Peyer's patch (tissue), 4 donors: ENCODE measurements at regions not wholly inside any gene's neighbourhood (a gene's known extent, or its start where the extent isn't known, plus 50 kb on each side); places are given as distances from the start of the nearest gene placed in this dataset.
"Not testable (repeated sequence)": the region's sequence is repeated elsewhere in the genome, so short reads cannot be mapped to it uniquely, and the experiment has no call there.

ENCODE experiments used
- POLR2A ChIP-seq, 2 donors: fragments of 450-650 bp; IDR thresholded peaks; one replicate each; pipeline ENCODE4 v1.5.1; 2017; ENCODE audit warnings: antibody characterized with exemption in 2 of 2, mild to moderate bottlenecking in 2 of 2, moderate library complexity in 2 of 2
- TF ChIP-seq, protein P1 (sequence below), 6 experiments: fragments of 450-650 bp in 4 of 6; fragments of 200-600 bp in 2 of 6; sonication (generic) in 1 of 6; IDR thresholded peaks; one replicate each; pipeline ENCODE4 v1.5.1; 2017 to 2019; ENCODE audit warnings: antibody characterized with exemption in 6 of 6, mild to moderate bottlenecking in 3 of 6, moderate library complexity in 1 of 6

DNA sequence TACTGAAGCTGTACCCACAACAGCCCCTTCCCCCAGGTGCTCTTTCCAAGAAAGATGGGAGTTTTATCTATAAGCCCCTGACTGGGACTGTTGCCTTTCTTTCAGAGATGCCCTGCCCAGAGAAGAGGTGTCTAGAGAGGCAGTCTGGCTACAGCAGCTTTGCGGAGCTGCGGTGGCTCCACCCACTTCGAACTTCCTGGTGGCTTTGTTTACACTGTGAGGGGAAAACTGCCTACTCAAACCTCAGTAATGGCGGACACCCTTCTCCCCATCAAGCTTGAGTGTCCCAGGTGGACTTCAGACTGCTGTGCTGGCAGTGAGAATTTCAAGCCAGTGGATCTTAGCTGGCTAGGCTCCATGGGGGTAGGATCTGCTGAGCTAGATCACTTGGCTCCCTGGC is 120.2 kb upstream of the MYT1L start:
- TF ChIP-seq, protein P1, sequence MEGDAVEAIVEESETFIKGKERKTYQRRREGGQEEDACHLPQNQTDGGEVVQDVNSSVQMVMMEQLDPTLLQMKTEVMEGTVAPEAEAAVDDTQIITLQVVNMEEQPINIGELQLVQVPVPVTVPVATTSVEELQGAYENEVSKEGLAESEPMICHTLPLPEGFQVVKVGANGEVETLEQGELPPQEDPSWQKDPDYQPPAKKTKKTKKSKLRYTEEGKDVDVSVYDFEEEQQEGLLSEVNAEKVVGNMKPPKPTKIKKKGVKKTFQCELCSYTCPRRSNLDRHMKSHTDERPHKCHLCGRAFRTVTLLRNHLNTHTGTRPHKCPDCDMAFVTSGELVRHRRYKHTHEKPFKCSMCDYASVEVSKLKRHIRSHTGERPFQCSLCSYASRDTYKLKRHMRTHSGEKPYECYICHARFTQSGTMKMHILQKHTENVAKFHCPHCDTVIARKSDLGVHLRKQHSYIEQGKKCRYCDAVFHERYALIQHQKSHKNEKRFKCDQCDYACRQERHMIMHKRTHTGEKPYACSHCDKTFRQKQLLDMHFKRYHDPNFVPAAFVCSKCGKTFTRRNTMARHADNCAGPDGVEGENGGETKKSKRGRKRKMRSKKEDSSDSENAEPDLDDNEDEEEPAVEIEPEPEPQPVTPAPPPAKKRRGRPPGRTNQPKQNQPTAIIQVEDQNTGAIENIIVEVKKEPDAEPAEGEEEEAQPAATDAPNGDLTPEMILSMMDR (IDR thresholded peaks at IDR 0.05), result not testable (repeated sequence)
- not testable (repeated sequence) for TF ChIP-seq POLR2A (IDR thresholded peaks at IDR 0.05)
